ENCODE measurements at regions not wholly inside any gene's neighbourhood (a gene's known extent, or its start where the extent isn't known, plus 50 kb on each side); places are given as distances from the start of the nearest gene placed in this dataset.
"Not testable (repeated sequence)": the region's sequence is repeated elsewhere in the genome, so short reads cannot be mapped to it uniquely, and the experiment has no call there.

DNA sequence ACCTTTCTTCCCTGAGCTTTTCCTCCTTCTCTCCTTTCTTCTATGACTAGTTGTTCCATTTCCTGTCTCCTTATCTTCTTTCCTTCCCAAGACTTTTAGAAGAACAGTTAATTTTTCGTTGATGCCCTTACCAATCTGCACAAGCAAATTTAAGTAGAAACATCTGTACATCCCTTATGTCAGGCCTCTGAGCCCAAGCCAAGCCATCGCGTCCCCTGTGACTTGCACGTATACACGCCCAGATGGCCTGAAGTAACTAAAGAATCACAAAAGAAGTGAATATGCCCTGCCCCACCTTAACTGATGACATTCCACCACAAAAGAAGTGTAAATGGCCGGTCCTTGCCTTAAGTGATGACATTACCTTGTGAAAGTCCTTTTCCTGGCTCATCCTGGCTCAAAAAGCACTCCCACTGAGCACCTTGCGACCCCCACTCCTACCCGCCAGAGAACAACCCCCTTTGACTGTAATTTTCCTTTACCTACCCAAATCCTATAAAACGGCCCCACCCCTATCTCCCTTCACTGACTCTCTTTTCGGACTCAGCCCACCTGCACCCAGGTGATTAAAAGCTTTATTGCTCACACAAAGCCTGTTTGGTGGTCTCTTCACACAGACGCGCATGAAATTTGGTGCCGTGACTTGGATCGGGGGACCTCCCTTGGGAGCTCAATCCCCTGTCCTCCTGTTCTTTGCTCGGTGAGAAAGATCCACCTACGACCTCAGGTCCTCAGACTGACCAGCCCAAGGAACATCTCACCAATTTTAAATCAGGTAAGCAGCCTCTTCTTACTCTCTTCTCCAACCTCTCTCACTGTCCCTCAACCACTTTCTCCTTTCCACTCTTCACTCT, 53.7 kb upstream of the SPP1 start:
- TF ChIP-seq, protein P1, sequence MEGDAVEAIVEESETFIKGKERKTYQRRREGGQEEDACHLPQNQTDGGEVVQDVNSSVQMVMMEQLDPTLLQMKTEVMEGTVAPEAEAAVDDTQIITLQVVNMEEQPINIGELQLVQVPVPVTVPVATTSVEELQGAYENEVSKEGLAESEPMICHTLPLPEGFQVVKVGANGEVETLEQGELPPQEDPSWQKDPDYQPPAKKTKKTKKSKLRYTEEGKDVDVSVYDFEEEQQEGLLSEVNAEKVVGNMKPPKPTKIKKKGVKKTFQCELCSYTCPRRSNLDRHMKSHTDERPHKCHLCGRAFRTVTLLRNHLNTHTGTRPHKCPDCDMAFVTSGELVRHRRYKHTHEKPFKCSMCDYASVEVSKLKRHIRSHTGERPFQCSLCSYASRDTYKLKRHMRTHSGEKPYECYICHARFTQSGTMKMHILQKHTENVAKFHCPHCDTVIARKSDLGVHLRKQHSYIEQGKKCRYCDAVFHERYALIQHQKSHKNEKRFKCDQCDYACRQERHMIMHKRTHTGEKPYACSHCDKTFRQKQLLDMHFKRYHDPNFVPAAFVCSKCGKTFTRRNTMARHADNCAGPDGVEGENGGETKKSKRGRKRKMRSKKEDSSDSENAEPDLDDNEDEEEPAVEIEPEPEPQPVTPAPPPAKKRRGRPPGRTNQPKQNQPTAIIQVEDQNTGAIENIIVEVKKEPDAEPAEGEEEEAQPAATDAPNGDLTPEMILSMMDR (conservative IDR thresholded peaks at IDR 0.05; ENCODE audit: low read depth, low read length) = not testable (repeated sequence)
- not testable (repeated sequence) for TF ChIP-seq POLR2A (IDR thresholded peaks at IDR 0.05; ENCODE audit: low read depth, low read length)

All from IMR-90 (cell line).